GM18520 (cell line): ENCODE measurements at regions not wholly inside any gene's neighbourhood (a gene's known extent, or its start where the extent isn't known, plus 50 kb on each side); places are given as distances from the start of the nearest gene placed in this dataset.

Source experiments
- ATAC-seq: cut with Tn5 transposase; IDR thresholded peaks from one replicate; pipeline ENCODE4 v1.9.1; 2021; ENCODE audit not compliant: unreplicated experiment

- ATAC-seq: no peak
These were observed 157.6 kb downstream of the AACS start for GRCh38 chr12:125222876-125223275.

- no peak for ATAC-seq
These were observed 160.4 kb downstream of the AACS start for GRCh38 chr12:125225641-125226040.

- no peak for ATAC-seq
These were observed 163.5 kb downstream of the AACS start for GRCh38 chr12:125228519-125229260.

DNA sequence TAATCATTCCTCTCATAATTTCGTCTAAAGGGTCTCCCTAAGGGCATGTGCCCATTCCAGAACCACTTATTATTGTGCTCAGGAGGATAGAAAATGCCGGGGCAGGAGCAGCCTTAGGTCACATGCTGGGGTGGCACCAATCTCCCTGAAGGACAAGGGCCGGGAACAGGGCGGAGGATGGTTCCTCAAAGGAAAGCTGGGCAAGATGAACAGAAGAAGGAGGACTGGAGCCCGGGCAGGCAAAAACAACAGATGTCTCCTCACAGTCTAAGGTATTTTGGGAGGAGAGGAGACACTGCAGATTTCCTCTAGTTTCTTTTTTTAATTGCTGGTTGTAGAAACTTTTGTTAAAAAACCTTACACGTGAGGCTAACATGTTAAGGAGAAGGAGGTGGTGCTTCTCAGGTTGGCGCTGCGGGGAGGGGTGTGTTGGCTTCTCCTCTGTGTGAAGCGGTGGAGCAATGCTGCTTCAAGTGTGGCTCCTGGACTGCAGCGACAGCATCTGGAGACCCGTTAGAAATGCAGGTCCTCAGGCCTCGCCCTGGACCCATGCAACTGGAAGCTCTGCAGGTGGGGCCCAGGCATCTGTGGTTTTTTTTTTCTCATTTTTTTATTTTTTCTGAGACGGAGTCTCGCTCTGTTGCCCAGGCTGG lies 164.8 kb downstream of the AACS start:
- no peak for ATAC-seq

GRCh38 chr12:125233319-125233718 lies 168.1 kb downstream of the AACS start:
- no peak for ATAC-seq

DNA sequence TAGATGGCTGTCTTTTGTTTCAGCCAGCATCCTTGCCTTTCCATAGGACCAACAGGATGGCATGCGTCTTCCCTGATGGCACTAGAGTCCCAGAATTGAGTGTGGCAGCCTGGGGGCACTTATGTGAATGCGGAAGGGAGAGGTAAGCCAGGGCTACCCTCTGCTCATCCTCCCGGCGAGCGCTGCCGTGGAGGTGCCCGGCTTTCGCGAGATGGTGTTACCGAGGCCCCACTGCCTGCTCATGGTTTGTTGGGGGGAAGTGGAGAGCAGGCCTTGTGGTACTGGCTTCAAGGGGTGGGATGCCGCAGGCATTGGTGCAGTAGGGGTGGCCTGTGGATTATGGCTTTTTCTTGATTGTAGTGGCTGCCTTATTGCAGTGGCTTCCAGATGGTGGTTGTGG lies 174.3 kb downstream of the AACS start:
- no peak for ATAC-seq

DNA sequence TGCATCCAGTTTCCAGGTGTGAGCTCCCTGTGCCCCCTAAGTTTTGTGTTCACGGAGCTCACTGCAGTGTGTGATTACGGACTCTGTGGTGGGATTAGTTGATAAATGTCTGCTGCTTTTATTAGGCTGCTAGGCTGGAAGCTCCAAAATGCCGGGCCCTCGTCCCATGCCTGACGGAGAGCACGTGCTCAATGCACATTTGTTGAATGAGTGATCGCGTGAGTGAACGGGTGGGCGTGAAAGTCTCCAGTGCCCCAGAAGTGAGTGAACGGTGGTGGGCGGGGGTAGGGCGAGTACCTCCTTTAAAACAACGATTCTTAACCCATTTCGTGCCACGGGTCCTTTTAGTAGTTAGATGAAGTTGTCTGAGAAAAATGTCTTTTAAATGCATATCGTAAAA lies 175.5 kb downstream of the AACS start:
- no peak for ATAC-seq

DNA sequence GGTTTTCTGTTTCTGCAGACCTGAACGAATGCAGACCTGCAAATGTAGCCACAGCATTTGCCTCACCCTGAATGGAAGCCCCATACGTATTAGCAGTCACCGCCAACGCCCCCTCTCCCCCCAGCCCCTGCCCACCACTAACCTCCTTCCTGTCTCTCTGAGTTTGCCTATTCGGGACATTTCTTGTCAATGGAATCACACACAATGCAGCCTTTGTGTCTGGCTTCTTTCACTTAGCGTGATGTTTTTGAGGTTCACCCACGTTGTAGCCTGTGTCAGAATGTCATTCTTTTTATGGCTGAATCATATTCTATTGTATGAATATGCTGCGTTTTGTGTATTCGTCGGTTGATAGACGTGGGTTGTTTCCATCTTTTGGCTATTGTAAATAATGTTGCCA lies 178.6 kb downstream of the AACS start:
- no peak for ATAC-seq

- ATAC-seq: no peak
These were observed 179.1 kb downstream of the AACS start for GRCh38 chr12:125244338-125244737.

- ATAC-seq: no peak
These were observed 180.6 kb downstream of the AACS start for GRCh38 chr12:125245581-125246557.

DNA sequence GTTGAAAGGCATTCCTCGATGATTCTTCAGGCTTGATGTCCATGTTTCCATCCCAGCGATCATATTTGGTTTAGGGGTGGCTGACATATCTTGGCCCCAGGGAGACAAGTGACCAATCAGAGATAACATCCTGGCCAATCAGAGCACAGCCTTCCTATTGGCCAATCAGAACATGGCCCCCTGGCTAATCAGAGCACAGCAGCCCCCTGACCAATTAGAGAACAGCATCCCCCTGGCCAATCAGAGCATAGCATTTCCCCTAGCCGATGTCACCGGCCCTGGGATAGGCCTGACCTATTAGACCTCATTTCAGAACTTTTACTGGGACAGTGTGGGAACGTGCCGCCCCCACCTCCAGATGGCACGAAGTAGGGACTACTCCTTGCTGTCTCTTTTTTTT lies 182.2 kb downstream of the AACS start:
- ATAC-seq: no peak

DNA sequence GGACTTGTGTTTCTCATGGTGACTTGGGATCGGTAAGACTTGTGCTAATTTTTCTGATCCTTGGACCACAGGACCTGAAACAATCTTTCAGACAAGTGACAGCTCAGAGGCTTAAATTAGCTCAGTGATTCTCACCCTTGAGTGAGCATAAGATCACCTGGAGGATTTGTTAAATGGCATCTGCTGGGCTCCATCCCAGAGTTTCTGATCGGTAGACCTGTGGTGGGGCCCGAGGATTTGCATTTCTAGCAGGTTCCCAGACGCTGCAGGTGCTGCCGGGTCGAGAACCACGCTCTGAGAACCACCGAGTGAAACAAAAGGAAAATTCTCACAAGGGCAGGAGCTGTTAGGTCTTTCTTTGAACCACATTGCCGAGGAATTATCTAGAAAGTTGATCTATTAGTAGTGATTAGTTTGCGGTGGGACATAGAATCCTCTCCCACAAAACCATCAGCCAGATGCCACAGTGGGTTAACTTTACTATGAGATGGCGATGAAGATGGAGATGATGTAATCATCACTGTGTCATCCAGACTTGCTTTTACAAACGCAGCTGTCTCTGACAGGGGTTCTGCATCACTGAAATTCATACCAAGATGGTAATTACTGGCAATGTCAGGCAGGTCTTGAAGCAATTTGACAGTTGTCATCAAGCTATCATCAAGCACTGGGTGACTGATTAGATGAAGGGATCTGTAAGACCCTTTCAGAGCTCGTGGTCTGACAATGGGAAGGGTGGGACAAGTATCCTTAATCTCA lies 184.0 kb downstream of the AACS start:
- no peak for ATAC-seq

- no peak for ATAC-seq
These were observed 184.7 kb downstream of the AACS start for GRCh38 chr12:125249932-125250331.

- ATAC-seq: no peak
These were observed 189.0 kb downstream of the AACS start for GRCh38 chr12:125254236-125254635.

GRCh38 chr12:125254856-125255255 lies 189.6 kb downstream of the AACS start:
- ATAC-seq: no peak

- no peak for ATAC-seq
These were observed 190.8 kb downstream of the AACS start for GRCh38 chr12:125255935-125256633.

- no peak for ATAC-seq
These were observed 191.3 kb downstream of the AACS start for GRCh38 chr12:125256634-125256936.

DNA sequence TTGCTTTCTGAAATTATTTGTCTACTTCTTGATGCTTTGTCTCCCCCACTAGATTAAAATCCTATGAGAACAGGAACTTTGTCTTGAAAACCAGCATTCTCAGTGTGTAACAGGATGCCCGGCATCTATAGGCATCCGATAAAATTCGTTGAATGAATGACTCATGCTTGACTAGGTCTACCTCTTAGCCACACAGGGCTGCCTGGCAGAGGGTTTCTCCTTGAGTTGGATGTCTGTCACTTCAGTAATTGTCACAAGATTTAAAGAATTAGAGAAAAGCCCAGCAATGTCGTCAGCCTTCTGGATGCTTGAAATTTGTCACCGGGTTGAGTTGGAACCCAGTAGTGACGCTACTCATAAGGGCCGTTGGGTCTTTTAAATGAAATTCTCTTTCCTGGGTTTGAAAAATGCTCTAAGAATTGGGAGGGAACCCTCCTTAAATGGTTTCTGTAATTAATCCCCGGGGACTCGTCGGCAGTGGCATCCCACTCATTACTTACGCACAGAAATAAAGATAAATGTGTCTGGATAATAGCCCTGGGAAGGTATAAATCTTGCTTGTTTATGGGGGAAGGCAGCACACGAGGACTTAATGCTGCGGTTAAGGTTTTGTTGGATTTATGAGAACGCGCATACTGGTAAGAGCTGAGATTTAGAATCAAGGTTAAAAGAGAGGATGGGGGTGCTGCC lies 194.1 kb downstream of the AACS start:
- ATAC-seq: no peak

- no peak for ATAC-seq
These were observed 197.6 kb downstream of the AACS start for GRCh38 chr12:125262851-125263250.

- no peak for ATAC-seq
These were observed 198.2 kb downstream of the AACS start for GRCh38 chr12:125263385-125263784.
